ENCODE measurements at regions not wholly inside any gene's neighbourhood (a gene's known extent, or its start where the extent isn't known, plus 50 kb on each side); places are given as distances from the start of the nearest gene placed in this dataset.

DNA sequence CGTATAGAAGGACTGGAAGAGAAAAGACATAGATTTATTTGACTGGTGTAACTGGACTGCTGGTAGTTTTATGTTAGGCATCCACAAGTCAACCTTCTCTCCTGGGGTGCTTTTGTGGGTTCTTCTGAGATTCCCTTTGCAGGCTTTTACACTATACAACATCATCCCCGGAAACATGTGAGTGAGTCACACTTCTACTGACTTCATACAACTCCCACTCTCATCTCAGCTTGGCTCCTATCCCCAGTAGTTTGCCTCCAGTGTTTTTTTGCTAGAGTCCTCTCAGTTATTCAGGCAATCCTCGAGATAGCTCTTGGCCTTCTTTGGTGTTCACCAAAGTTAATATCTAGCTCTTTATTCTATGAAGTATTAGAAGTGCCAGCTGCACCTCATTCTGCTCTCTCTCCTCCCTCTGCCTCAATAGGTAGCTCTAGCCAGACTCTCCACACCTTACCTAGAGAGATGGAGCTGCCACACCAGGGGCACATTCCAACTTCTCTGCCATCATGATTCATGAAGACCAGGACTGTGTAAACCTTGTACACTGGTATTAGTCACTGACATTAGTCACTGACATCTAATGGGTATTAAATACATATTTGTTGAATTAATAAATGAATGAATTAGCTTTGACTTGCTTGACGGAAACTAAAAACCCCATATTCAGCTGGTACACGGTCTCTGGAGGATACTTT is 281.9 kb downstream of the PPP1R3A start:
- TF ChIP-seq ZFP30 (CRISPR knock-in tag; IDR thresholded peaks at IDR 0.05), result no peak
- TF ChIP-seq ZC3H10 (CRISPR knock-in tag; IDR thresholded peaks at IDR 0.05), result no peak
- no peak for TF ChIP-seq ZNF8 (CRISPR knock-in tag; IDR thresholded peaks at IDR 0.05)
- ATAC-seq, result no peak

DNA sequence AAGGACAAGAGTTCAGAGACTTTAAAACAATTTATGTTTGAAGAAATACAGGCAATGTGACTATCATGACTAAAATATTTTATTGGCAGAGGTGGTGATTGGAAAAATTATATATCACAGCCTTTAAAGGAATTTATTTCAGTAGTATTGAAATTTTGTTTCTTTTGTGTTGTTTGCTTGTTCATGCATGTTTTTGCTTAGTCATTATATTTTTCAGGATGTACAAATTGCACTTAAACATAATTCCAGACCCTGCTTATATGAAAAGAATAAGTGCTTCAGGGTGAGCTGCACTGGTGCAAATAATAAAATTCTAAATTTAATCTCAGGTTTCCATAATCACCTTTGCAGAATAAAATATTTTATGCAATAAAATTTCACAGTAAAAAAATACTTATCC is 283.3 kb downstream of the PPP1R3A start:
- ATAC-seq, result no peak
- TF ChIP-seq RARB (CRISPR knock-in tag; IDR thresholded peaks at IDR 0.05), result no peak
- TF ChIP-seq ZNF70 (CRISPR knock-in tag; IDR thresholded peaks at IDR 0.05), result no peak
- no peak for TF ChIP-seq OSR1 (CRISPR knock-in tag; IDR thresholded peaks at IDR 0.05)

DNA sequence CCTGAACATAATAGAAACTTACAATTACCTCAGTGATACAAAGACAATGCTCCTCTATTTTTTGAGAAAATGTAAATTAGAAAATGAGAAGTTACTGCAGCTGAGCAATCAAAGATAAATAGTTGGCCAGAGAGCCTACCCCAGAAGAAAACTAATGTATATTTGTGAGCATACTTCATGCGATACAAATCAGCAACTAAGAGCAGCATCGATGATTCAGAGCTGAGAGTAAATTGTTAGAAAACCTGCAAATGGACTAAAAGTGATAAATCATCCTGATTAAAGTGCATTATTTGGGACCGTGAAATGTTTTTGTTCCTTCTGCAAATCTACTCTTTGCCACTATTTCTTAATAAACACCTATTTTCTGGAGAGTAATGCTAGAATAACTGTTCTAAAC is 285.7 kb downstream of the PPP1R3A start:
- TF ChIP-seq, protein P1, sequence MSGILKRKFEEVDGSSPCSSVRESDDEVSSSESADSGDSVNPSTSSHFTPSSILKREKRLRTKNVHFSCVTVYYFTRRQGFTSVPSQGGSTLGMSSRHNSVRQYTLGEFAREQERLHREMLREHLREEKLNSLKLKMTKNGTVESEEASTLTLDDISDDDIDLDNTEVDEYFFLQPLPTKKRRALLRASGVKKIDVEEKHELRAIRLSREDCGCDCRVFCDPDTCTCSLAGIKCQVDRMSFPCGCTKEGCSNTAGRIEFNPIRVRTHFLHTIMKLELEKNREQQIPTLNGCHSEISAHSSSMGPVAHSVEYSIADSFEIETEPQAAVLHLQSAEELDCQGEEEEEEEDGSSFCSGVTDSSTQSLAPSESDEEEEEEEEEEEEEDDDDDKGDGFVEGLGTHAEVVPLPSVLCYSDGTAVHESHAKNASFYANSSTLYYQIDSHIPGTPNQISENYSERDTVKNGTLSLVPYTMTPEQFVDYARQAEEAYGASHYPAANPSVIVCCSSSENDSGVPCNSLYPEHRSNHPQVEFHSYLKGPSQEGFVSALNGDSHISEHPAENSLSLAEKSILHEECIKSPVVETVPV (CRISPR knock-in tag; IDR thresholded peaks at IDR 0.05), result no peak
- TF ChIP-seq, protein P2, sequence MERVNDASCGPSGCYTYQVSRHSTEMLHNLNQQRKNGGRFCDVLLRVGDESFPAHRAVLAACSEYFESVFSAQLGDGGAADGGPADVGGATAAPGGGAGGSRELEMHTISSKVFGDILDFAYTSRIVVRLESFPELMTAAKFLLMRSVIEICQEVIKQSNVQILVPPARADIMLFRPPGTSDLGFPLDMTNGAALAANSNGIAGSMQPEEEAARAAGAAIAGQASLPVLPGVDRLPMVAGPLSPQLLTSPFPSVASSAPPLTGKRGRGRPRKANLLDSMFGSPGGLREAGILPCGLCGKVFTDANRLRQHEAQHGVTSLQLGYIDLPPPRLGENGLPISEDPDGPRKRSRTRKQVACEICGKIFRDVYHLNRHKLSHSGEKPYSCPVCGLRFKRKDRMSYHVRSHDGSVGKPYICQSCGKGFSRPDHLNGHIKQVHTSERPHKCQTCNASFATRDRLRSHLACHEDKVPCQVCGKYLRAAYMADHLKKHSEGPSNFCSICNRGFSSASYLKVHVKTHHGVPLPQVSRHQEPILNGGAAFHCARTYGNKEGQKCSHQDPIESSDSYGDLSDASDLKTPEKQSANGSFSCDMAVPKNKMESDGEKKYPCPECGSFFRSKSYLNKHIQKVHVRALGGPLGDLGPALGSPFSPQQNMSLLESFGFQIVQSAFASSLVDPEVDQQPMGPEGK (CRISPR knock-in tag; IDR thresholded peaks at IDR 0.05; ENCODE audit: borderline replicate concordance), result no peak
- TF ChIP-seq ZFP30 (CRISPR knock-in tag; IDR thresholded peaks at IDR 0.05), result no peak
- TF ChIP-seq GLIS3 (CRISPR knock-in tag; IDR thresholded peaks at IDR 0.05), result no peak
- TF ChIP-seq, protein P3, sequence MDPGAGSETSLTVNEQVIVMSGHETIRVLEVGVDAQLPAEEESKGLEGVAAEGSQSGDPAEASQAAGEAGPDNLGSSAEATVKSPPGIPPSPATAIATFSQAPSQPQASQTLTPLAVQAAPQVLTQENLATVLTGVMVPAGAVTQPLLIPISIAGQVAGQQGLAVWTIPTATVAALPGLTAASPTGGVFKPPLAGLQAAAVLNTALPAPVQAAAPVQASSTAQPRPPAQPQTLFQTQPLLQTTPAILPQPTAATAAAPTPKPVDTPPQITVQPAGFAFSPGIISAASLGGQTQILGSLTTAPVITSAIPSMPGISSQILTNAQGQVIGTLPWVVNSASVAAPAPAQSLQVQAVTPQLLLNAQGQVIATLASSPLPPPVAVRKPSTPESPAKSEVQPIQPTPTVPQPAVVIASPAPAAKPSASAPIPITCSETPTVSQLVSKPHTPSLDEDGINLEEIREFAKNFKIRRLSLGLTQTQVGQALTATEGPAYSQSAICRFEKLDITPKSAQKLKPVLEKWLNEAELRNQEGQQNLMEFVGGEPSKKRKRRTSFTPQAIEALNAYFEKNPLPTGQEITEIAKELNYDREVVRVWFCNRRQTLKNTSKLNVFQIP (CRISPR knock-in tag; IDR thresholded peaks at IDR 0.05; ENCODE audit: borderline replicate concordance, low read depth), result no peak
- no peak for TF ChIP-seq TCF4 (CRISPR knock-in tag; IDR thresholded peaks at IDR 0.05; ENCODE audit: borderline replicate concordance)
- no peak for TF ChIP-seq ISL1 (CRISPR knock-in tag; IDR thresholded peaks at IDR 0.05)
- no peak for TF ChIP-seq TOX (CRISPR knock-in tag; IDR thresholded peaks at IDR 0.05; ENCODE audit: borderline replicate concordance)
- no peak for TF ChIP-seq ZFP3 (CRISPR knock-in tag; IDR thresholded peaks at IDR 0.05)
- TF ChIP-seq ESRRG (CRISPR knock-in tag; IDR thresholded peaks at IDR 0.05), result no peak
- TF ChIP-seq ZNF70 (CRISPR knock-in tag; IDR thresholded peaks at IDR 0.05), result no peak
- ATAC-seq, result no peak

DNA sequence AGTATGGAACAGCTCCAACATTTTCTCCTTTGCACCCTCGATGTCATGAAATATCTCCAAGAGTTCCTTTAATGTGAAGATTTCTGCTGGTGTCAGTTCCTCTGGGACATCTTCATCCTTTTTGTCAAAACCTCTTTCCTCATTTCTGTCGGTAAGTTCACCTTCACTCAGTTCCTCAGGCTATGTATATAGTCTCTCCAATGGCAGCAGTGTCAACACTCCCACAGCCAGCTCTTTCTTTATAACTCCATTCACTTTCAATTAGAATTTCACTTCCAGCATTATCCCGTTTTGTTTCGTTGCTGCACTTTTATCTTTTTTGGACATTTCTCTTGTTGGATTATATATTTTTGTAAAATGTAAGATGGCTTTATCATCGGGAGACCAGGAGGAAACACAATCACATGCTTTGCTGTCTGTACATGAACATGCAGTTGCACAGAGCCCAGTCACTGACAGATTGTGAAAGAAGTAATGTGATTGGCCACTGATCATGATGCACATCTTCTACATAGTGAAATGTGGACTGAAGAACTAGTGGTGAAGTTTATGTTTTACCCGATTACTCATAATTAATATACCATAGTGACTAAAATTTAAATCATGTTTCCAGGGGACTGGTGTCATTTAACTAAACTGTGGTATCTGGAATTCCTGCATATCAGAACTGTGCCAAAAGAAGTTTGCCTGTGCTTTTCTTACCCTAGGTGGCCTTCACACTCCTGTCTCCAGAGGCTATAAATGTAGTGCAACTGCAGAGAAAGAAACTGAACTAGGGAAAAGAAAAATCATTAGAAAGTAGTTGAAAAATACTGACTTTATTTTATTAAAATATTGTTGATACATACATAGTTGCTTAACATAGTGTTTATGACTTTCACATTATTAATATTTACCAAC is 289.6 kb downstream of the PPP1R3A start:
- peak; percentile 94 for ATAC-seq
- TF ChIP-seq ZNF8 (CRISPR knock-in tag; IDR thresholded peaks at IDR 0.05) (no peak), ISL1 (CRISPR knock-in tag; IDR thresholded peaks at IDR 0.05) (no peak), GLIS3 (CRISPR knock-in tag; IDR thresholded peaks at IDR 0.05) (no peak)
- TF ChIP-seq, protein P1 (CRISPR knock-in tag; IDR thresholded peaks at IDR 0.05), result no peak

DNA sequence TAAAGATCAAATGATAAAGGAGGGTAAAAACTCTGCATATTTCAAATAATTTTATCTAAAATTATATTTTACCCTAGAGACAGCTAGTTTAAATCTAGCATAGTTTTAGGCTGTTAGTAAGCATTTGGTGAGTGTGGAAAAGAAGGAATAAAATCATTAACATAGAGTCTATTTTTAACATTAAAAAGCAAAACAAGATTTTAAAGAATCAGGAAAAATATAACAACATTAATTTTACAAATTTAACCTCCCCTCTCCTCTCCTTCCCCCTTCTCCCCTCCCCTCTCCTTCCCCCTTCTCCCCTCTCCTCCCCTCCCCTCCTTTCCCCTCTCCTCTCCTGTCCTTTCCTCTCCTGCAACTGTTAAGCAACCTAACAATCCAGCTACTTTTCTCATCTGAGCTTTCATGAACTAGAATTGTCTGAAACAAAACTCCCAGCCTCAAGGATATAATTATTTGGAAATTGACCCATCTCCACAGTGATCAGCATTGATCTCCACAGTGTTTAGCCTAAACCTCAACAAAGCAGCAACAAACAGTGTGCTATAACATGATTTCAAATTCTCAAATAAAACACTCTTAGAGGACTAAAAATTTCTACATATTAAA is 293.2 kb downstream of the PPP1R3A start:
- ATAC-seq, result no peak
- TF ChIP-seq, protein P2 (CRISPR knock-in tag; IDR thresholded peaks at IDR 0.05; ENCODE audit: borderline replicate concordance), result no peak
- TF ChIP-seq ZC3H10 (CRISPR knock-in tag; IDR thresholded peaks at IDR 0.05), result no peak
- no peak for TF ChIP-seq BACH2 (CRISPR knock-in tag; IDR thresholded peaks at IDR 0.05; ENCODE audit: borderline replicate concordance)
- no peak for TF ChIP-seq TCF4 (CRISPR knock-in tag; IDR thresholded peaks at IDR 0.05; ENCODE audit: borderline replicate concordance)
- no peak for TF ChIP-seq PPARA (CRISPR knock-in tag; IDR thresholded peaks at IDR 0.05; ENCODE audit: borderline replicate concordance)
- TF ChIP-seq TOX (CRISPR knock-in tag; IDR thresholded peaks at IDR 0.05; ENCODE audit: borderline replicate concordance), result no peak
- no peak for TF ChIP-seq ZFP30 (CRISPR knock-in tag; IDR thresholded peaks at IDR 0.05)
- no peak for TF ChIP-seq ESRRG (CRISPR knock-in tag; IDR thresholded peaks at IDR 0.05)
- TF ChIP-seq, protein P1 (CRISPR knock-in tag; IDR thresholded peaks at IDR 0.05), result no peak
- TF ChIP-seq OSR1 (CRISPR knock-in tag; IDR thresholded peaks at IDR 0.05), result no peak
- TF ChIP-seq, protein P4, sequence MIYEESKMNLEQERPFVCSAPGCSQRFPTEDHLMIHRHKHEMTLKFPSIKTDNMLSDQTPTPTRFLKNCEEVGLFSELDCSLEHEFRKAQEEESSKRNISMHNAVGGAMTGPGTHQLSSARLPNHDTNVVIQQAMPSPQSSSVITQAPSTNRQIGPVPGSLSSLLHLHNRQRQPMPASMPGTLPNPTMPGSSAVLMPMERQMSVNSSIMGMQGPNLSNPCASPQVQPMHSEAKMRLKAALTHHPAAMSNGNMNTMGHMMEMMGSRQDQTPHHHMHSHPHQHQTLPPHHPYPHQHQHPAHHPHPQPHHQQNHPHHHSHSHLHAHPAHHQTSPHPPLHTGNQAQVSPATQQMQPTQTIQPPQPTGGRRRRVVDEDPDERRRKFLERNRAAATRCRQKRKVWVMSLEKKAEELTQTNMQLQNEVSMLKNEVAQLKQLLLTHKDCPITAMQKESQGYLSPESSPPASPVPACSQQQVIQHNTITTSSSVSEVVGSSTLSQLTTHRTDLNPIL (CRISPR knock-in tag; IDR thresholded peaks at IDR 0.05; ENCODE audit: low read depth), result no peak
- no peak for TF ChIP-seq ZNF70 (CRISPR knock-in tag; IDR thresholded peaks at IDR 0.05)
- TF ChIP-seq ZNF565 (CRISPR knock-in tag; conservative IDR thresholded peaks at IDR 0.05; ENCODE audit: low read depth), result no peak
